Panc1 (cell line): ENCODE measurements at regions not wholly inside any gene's neighbourhood (a gene's known extent, or its start where the extent isn't known, plus 50 kb on each side); places are given as distances from the start of the nearest gene placed in this dataset.

ENCODE experiments used
- ATAC-seq: fragments of 200-7000 bp; cut with Tn5 transposase; 2 replicates; pipeline ENCODE4 v1.9.1; 2020; ENCODE audit warnings: mild to moderate bottlenecking, moderate library complexity
- BruUV-seq: library from RNA; stranded (reverse); fragments of 400-500 nt; replicated peaks from 2 replicates; lab custom pipeline; 2021; lab: Mats Ljungman, UMichigan
- CTCF ChIA-PET: fragments of 300-600 bp; sonication (Branson Sonifier 250); formaldehyde crosslinking; loops from one replicate; lab custom pipeline; 2022; ENCODE audit warnings: antibody characterized with exemption; lab: Charles Lee
- POLR2A ChIA-PET: fragments of 300-600 bp; sonication (Branson Sonifier 250); formaldehyde crosslinking; loops from one replicate; lab custom pipeline; 2022; ENCODE audit warnings: antibody characterized with exemption; lab: Charles Lee
- DNase-seq: peaks from one replicate; pipeline ENCODE4 v3.0.0-alpha.2; 2010; ENCODE audit warnings: low read depth, low spot score
- H3K27ac ChIP-seq: 2 replicates; pipeline ENCODE4 v1.5.1; 2011; ENCODE audit warnings: mild to moderate bottlenecking, low read length, inconsistent platforms
- H3K27me3 ChIP-seq: fragments of 200-500 bp; sonication (Bioruptor generic); 2 replicates; pipeline ENCODE4 v1.6.0; 2014; ENCODE audit warnings: low read length, inconsistent platforms; ENCODE audit not compliant: control insufficient read depth, insufficient read depth
- H3K36me3 ChIP-seq: fragments of 200-500 bp; sonication (Bioruptor generic); 2 replicates; pipeline ENCODE4 v1.5.1; 2014; ENCODE audit warnings: inconsistent platforms, mild to moderate bottlenecking, low read length, moderate library complexity; ENCODE audit not compliant: control insufficient read depth, insufficient read depth
- H3K4me1 ChIP-seq: 2 replicates; pipeline ENCODE4 v1.5.1; 2011; ENCODE audit warnings: inconsistent platforms, mild to moderate bottlenecking, low read length, moderate library complexity; ENCODE audit not compliant: control insufficient read depth, insufficient read depth
- H3K4me3 ChIP-seq, 2 experiments: 2 replicates each; pipeline ENCODE4 v1.5.1; 2011 to 2012; ENCODE audit warnings: low read depth in 2 of 2, low read length in 2 of 2, mild to moderate bottlenecking in 2 of 2, inconsistent platforms in 1 of 2, moderate library complexity in 1 of 2
- H3K9me3 ChIP-seq: fragments of 200-500 bp; sonication (Bioruptor generic); 2 replicates; pipeline ENCODE4 v1.5.1; 2014; ENCODE audit warnings: low read depth, mild to moderate bottlenecking, inconsistent platforms, low read length, moderate library complexity; ENCODE audit not compliant: control insufficient read depth, insufficient read depth
- POLR2AphosphoS5 ChIP-seq: IDR thresholded peaks from 2 replicates; pipeline ENCODE4 v1.6.1; 2012; ENCODE audit warnings: mild to moderate bottlenecking, low read depth, low read length, moderate library complexity
- SIN3A ChIP-seq: IDR thresholded peaks from 2 replicates; pipeline ENCODE4 v1.6.1; 2012; ENCODE audit warnings: low read depth, mild to moderate bottlenecking, low read length, moderate library complexity, borderline replicate concordance; ENCODE audit not compliant: insufficient read depth
- TCF7L2 ChIP-seq: IDR thresholded peaks from 2 replicates; pipeline ENCODE4 v1.6.1; 2011; ENCODE audit warnings: mild to moderate bottlenecking, low read depth, low read length, inconsistent platforms
- in situ Hi-C: cut with HindIII; loops from 2 replicates; pipeline ENCODE4 v1.10.0; 2016; ENCODE audit warnings: low sequenced_read_pairs, low pct_unique_long_range_greater_than_20kb
- intact Hi-C: fragments of 100-400 bp; cut with micrococcal nuclease; formaldehyde crosslinking; loops from one replicate; pipeline ENCODE4 v1.10.0; 2022; ENCODE audit not compliant: unreplicated experiment
- TF ChIP-seq, protein P1 (sequence below), 2 experiments: IDR thresholded peaks; 2 replicates each; pipeline ENCODE4 v1.6.1; 2011 to 2012; ENCODE audit warnings: low read depth in 2 of 2, control low read depth in 1 of 2, low read length in 1 of 2, mild to moderate bottlenecking in 1 of 2, moderate library complexity in 1 of 2; ENCODE audit not compliant: insufficient read depth in 1 of 2
- TF ChIP-seq, protein P2 (sequence below): fragments of 450-650 bp; IDR thresholded peaks from 2 replicates; pipeline ENCODE4 v1.5.1; 2017; ENCODE audit warnings: mild to moderate bottlenecking

DNA sequence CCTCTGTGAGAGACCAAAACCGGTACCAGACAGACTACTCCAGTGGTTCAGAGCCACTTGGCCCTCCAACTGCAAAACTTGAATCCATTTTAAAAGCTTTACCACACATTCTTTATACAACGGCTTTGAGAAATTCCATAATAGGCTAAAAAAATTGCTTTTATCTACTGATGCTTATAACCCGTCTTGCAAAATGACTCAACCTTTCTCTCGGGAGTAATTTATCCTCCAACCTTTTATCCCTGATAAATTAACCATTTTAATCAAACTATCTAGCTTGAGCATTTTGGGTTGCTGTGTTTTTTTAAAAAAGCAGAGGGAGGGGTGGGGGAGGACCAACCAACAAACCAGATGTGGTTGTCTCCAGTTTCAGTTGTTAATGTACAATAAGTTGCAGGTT lies 275.7 kb upstream of the LRTM1 start:
- ATAC-seq (no peak), DNase-seq (no peak)
- ChIA-PET POLR2A (no interaction called here), CTCF (no interaction called here)
- Histone ChIP-seq H3K4me1 (no peaks in the 10 kb centered on the region), H3K4me3 (no peak overlapping the region), H3K27me3 (no peaks in the 10 kb centered on the region), H3K36me3 (no peaks in the 10 kb centered on the region), H3K9me3 (no peaks in the 10 kb centered on the region), H3K27ac (no peak overlapping the region)
- TF ChIP-seq TCF7L2 (no peak), SIN3A (no peak), POLR2AphosphoS5 (no peak)
- TF ChIP-seq, protein P1, sequence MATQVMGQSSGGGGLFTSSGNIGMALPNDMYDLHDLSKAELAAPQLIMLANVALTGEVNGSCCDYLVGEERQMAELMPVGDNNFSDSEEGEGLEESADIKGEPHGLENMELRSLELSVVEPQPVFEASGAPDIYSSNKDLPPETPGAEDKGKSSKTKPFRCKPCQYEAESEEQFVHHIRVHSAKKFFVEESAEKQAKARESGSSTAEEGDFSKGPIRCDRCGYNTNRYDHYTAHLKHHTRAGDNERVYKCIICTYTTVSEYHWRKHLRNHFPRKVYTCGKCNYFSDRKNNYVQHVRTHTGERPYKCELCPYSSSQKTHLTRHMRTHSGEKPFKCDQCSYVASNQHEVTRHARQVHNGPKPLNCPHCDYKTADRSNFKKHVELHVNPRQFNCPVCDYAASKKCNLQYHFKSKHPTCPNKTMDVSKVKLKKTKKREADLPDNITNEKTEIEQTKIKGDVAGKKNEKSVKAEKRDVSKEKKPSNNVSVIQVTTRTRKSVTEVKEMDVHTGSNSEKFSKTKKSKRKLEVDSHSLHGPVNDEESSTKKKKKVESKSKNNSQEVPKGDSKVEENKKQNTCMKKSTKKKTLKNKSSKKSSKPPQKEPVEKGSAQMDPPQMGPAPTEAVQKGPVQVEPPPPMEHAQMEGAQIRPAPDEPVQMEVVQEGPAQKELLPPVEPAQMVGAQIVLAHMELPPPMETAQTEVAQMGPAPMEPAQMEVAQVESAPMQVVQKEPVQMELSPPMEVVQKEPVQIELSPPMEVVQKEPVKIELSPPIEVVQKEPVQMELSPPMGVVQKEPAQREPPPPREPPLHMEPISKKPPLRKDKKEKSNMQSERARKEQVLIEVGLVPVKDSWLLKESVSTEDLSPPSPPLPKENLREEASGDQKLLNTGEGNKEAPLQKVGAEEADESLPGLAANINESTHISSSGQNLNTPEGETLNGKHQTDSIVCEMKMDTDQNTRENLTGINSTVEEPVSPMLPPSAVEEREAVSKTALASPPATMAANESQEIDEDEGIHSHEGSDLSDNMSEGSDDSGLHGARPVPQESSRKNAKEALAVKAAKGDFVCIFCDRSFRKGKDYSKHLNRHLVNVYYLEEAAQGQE (IDR thresholded peaks at IDR 0.05; ENCODE audit: insufficient read depth in 1 of 2, low read depth in 2 of 2, low read length in 1 of 2): no peak
- in situ Hi-C loops: no loop called here
- no TSS peak for BruUV-seq
- intact Hi-C loops: no loop called here

GRCh38 chr3:55203006-55203405 lies 275.1 kb upstream of the LRTM1 start:
- no peak for ATAC-seq
- Histone ChIP-seq H3K36me3 (no peaks in the 10 kb centered on the region), H3K27ac (no peak overlapping the region), H3K27me3 (no peaks in the 10 kb centered on the region), H3K4me1 (no peaks in the 10 kb centered on the region), H3K4me3 (no peak overlapping the region), H3K9me3 (no peaks in the 10 kb centered on the region)
- CTCF ChIA-PET: no interaction called here
- TF ChIP-seq POLR2AphosphoS5 (no peak), TCF7L2 (no peak), SIN3A (no peak)
- TF ChIP-seq, protein P2, sequence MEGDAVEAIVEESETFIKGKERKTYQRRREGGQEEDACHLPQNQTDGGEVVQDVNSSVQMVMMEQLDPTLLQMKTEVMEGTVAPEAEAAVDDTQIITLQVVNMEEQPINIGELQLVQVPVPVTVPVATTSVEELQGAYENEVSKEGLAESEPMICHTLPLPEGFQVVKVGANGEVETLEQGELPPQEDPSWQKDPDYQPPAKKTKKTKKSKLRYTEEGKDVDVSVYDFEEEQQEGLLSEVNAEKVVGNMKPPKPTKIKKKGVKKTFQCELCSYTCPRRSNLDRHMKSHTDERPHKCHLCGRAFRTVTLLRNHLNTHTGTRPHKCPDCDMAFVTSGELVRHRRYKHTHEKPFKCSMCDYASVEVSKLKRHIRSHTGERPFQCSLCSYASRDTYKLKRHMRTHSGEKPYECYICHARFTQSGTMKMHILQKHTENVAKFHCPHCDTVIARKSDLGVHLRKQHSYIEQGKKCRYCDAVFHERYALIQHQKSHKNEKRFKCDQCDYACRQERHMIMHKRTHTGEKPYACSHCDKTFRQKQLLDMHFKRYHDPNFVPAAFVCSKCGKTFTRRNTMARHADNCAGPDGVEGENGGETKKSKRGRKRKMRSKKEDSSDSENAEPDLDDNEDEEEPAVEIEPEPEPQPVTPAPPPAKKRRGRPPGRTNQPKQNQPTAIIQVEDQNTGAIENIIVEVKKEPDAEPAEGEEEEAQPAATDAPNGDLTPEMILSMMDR: no peak
- TF ChIP-seq, protein P1 (IDR thresholded peaks at IDR 0.05; ENCODE audit: insufficient read depth in 1 of 2, low read depth in 2 of 2, low read length in 1 of 2): no peak
- in situ Hi-C loops (no loop called here), intact Hi-C loops (no loop called here)
- DNase-seq: no peak
- BruUV-seq: no TSS peak
- POLR2A ChIA-PET: no interaction called here
